H1 (cell line): ENCODE measurements at regions not wholly inside any gene's neighbourhood (a gene's known extent, or its start where the extent isn't known, plus 50 kb on each side); places are given as distances from the start of the nearest gene placed in this dataset.

Source experiments
- CTCF ChIA-PET: fragments of 300-600 bp; sonication (Branson Sonifier 250); formaldehyde crosslinking; loops from one replicate; lab custom pipeline; 2021; ENCODE audit not compliant: partially characterized antibody; lab: Charles Lee
- POLR2A ChIA-PET: fragments of 300-600 bp; sonication (Branson Sonifier 250); formaldehyde crosslinking; loops from one replicate; lab custom pipeline; 2021; ENCODE audit warnings: inconsistent platforms; ENCODE audit not compliant: partially characterized antibody; lab: Charles Lee
- DNase-seq, 2 experiments: peaks; one replicate each; pipeline versions ENCODE4 v3.0.0 to v3.0.0-alpha.2; 2010 to 2022; ENCODE audit warnings: low spot score in 2 of 2, low read depth in 1 of 2, mixed read lengths in 1 of 2
- FAIRE-seq: peaks from 2 replicates; lab custom pipeline; 2011; peaks lifted over from hg19 to GRCh38; lab: Jason Lieb, UNC
- H2AFZ ChIP-seq: 2 replicates; pipeline ENCODE4 v1.8.1; 2012; ENCODE audit warnings: low read length, inconsistent platforms
- H2AK5ac ChIP-seq: 2 replicates; pipeline ENCODE4 v1.6.1; 2013; ENCODE audit warnings: low read depth, low read length
- H2BK120ac ChIP-seq: replicated peaks from 2 replicates; pipeline ENCODE3; 2013; ENCODE audit warnings: low read depth, low read length, inconsistent platforms
- H2BK12ac ChIP-seq: 2 replicates; pipeline ENCODE4 v1.6.1; 2013; ENCODE audit warnings: low read depth, low read length
- H2BK15ac ChIP-seq: 2 replicates; pipeline ENCODE4 v1.6.1; 2013; ENCODE audit warnings: low read length
- H2BK20ac ChIP-seq: 2 replicates; pipeline ENCODE4 v1.6.1; 2013; ENCODE audit warnings: low read length
- H2BK5ac ChIP-seq: 2 replicates; pipeline ENCODE4 v1.6.1; 2013; ENCODE audit warnings: low read depth, low read length
- H3K14ac ChIP-seq: 2 replicates; pipeline ENCODE4 v1.6.1; 2013; ENCODE audit warnings: inconsistent platforms; ENCODE audit not compliant: insufficient read length
- H3K18ac ChIP-seq: 2 replicates; pipeline ENCODE4 v1.6.1; 2013; ENCODE audit warnings: low read length; ENCODE audit errors: extremely low read depth
- H3K23ac ChIP-seq: 2 replicates; pipeline ENCODE4 v1.6.1; 2013; ENCODE audit warnings: inconsistent platforms; ENCODE audit not compliant: insufficient read length
- H3K23me2 ChIP-seq: 2 replicates; pipeline ENCODE4 v1.6.1; 2013; ENCODE audit warnings: low read depth, low read length
- H3K27ac ChIP-seq: 2 replicates; pipeline ENCODE4 v1.6.1; 2011; ENCODE audit warnings: low read depth, low read length, inconsistent platforms
- H3K27me3 ChIP-seq, 4 experiments: replicated peaks in 1 of 4; 1 replicate in 1 of 4; 2 replicates in 3 of 4; pipeline versions ENCODE4 v1.6.1 to v1.8.1; 2011 to 2013; ENCODE audit warnings: low read length in 3 of 4, mild to moderate bottlenecking in 3 of 4, inconsistent platforms in 2 of 4, mixed read lengths in 2 of 4, moderate library complexity in 1 of 4; ENCODE audit not compliant: control insufficient read depth in 3 of 4, insufficient read depth in 3 of 4; ENCODE audit errors: extremely low read depth in 1 of 4
- H3K36me3 ChIP-seq, 4 experiments: 2 replicates each; pipeline versions ENCODE4 v1.6.1 to v1.8.1; 2011 to 2013; ENCODE audit warnings: mild to moderate bottlenecking in 4 of 4, low read length in 3 of 4, moderate library complexity in 2 of 4, control low read depth in 1 of 4, inconsistent platforms in 1 of 4; ENCODE audit not compliant: insufficient read depth in 4 of 4, control insufficient read depth in 2 of 4
- H3K4ac ChIP-seq: replicated peaks from 2 replicates; pipeline ENCODE3; 2013; ENCODE audit warnings: low read length, low read depth, mixed read lengths, inconsistent platforms; ENCODE audit not compliant: insufficient read length
- H3K4me1 ChIP-seq, 4 experiments: replicated peaks in 1 of 4; 1 replicate in 1 of 4; 2 replicates in 3 of 4; pipeline versions ENCODE4 v1.6.1 to v1.8.1; 2011 to 2013; ENCODE audit warnings: low read length in 3 of 4, inconsistent platforms in 2 of 4, mixed read lengths in 1 of 4; ENCODE audit not compliant: insufficient read depth in 4 of 4, control insufficient read depth in 3 of 4
- H3K4me2 ChIP-seq, 2 experiments: 2 replicates each; pipeline versions ENCODE4 v1.6.1 to v1.8.1; 2011 to 2013; ENCODE audit warnings: low read depth in 2 of 2, low read length in 2 of 2, control low read depth in 1 of 2, inconsistent platforms in 1 of 2, mild to moderate bottlenecking in 1 of 2; ENCODE audit not compliant: insufficient read depth in 1 of 2
- H3K4me3 ChIP-seq, 4 experiments: fragments of 200-600, 300-600 bp in 1 of 4; sonication (generic), shearing (Covaris generic), sonication (Bioruptor Twin) in 1 of 4; 2 replicates each; pipeline versions ENCODE4 v1.5.1 to v1.8.1; 2011 to 2016; ENCODE audit warnings: low read length in 4 of 4, low read depth in 3 of 4, control low read depth in 2 of 4, inconsistent platforms in 2 of 4, mild to moderate bottlenecking in 2 of 4, mixed read lengths in 1 of 4, moderate library complexity in 1 of 4; ENCODE audit not compliant: insufficient read depth in 2 of 4; ENCODE audit errors: extremely low read depth in 1 of 4
- H3K56ac ChIP-seq: replicated peaks from 2 replicates; pipeline ENCODE3; 2013; ENCODE audit warnings: low read depth, mild to moderate bottlenecking, mixed read lengths, low read length, inconsistent platforms; ENCODE audit not compliant: insufficient read length
- H3K79me1 ChIP-seq: 2 replicates; pipeline ENCODE4 v1.6.1; 2013; ENCODE audit warnings: low read depth, low read length, control low read depth
- H3K79me2 ChIP-seq, 2 experiments: 2 replicates each; pipeline versions ENCODE4 v1.6.1 to v1.8.1; 2012 to 2013; ENCODE audit warnings: low read length in 2 of 2, mild to moderate bottlenecking in 2 of 2, inconsistent platforms in 1 of 2; ENCODE audit not compliant: insufficient read depth in 2 of 2, control insufficient read depth in 1 of 2
- H3K9ac ChIP-seq, 4 experiments: replicated peaks in 1 of 4; 1 replicate in 1 of 4; 2 replicates in 3 of 4; pipeline versions ENCODE4 v1.6.1 to v1.8.1; 2011 to 2013; ENCODE audit warnings: low read depth in 3 of 4, low read length in 3 of 4, control low read depth in 2 of 4, mild to moderate bottlenecking in 2 of 4, moderate library complexity in 2 of 4, inconsistent platforms in 1 of 4; ENCODE audit errors: extremely low read depth in 1 of 4
- H3K9me3 ChIP-seq, 2 experiments: 2 replicates each; pipeline versions ENCODE4 v1.6.1 to v1.8.1; 2012 to 2013; ENCODE audit warnings: mild to moderate bottlenecking in 2 of 2, moderate library complexity in 2 of 2, control low read depth in 1 of 2, inconsistent platforms in 1 of 2, low read depth in 1 of 2, low read length in 1 of 2, mixed read lengths in 1 of 2; ENCODE audit not compliant: insufficient read depth in 2 of 2
- H4K20me1 ChIP-seq, 2 experiments: replicated peaks in 1 of 2; 2 replicates each; pipeline versions ENCODE3 to v1.8.1; 2011 to 2013; ENCODE audit warnings: inconsistent platforms in 2 of 2, low read length in 2 of 2, mild to moderate bottlenecking in 1 of 2; ENCODE audit not compliant: insufficient read depth in 2 of 2, control insufficient read depth in 1 of 2
- H4K5ac ChIP-seq: 2 replicates; pipeline ENCODE4 v1.6.1; 2013; ENCODE audit warnings: low read length, low read depth, mixed read lengths, inconsistent platforms; ENCODE audit not compliant: insufficient read length
- H4K8ac ChIP-seq: 2 replicates; pipeline ENCODE4 v1.8.0; 2013; ENCODE audit warnings: mild to moderate bottlenecking, moderate library complexity, low read length, inconsistent platforms; ENCODE audit not compliant: insufficient read depth; ENCODE audit errors: extremely low read depth
- H4K91ac ChIP-seq: replicated peaks from 2 replicates; pipeline ENCODE3; 2013; ENCODE audit warnings: low read length, mixed read lengths, inconsistent platforms; ENCODE audit not compliant: insufficient read length
- EP300 ChIP-seq, 2 experiments: IDR thresholded peaks; 1 replicate in 1 of 2; 2 replicates in 1 of 2; pipeline ENCODE4 v1.6.1; 2011 to 2012; ENCODE audit warnings: low read depth in 2 of 2, low read length in 2 of 2, mild to moderate bottlenecking in 2 of 2, borderline replicate concordance in 1 of 2, inconsistent platforms in 1 of 2, moderate library complexity in 1 of 2
- KDM5A ChIP-seq: fragments of 200-600 bp; IDR thresholded peaks from 2 replicates; pipeline ENCODE4 v1.7.1; 2012; ENCODE audit warnings: mild to moderate bottlenecking, low read length, inconsistent platforms, mixed read lengths
- MAFK ChIP-seq: IDR thresholded peaks from 2 replicates; pipeline ENCODE4 v1.6.1; 2012; ENCODE audit warnings: low read depth, mild to moderate bottlenecking, improper control_type of control experiment, low read length
- PHF8 ChIP-seq: fragments of 200-600 bp; sonication (generic); conservative IDR thresholded peaks from 2 replicates; pipeline ENCODE4 v1.7.1; 2012; ENCODE audit warnings: low read depth, mild to moderate bottlenecking, inconsistent platforms, low read length, moderate library complexity
- RAD21 ChIP-seq, 2 experiments: IDR thresholded peaks in 1 of 2; conservative IDR thresholded peaks in 1 of 2; 2 replicates each; pipeline ENCODE4 v1.6.1; 2011; ENCODE audit warnings: low read depth in 2 of 2, low read length in 2 of 2, improper control_type of control experiment in 1 of 2, inconsistent platforms in 1 of 2, mild to moderate bottlenecking in 1 of 2, moderate library complexity in 1 of 2
- SP1 ChIP-seq: IDR thresholded peaks from 2 replicates; pipeline ENCODE4 v1.6.1; 2011; ENCODE audit warnings: low read depth, low read length
- TBP ChIP-seq: IDR thresholded peaks from 2 replicates; pipeline ENCODE4 v1.6.1; 2011; ENCODE audit warnings: low read depth, low read length, improper control_type of control experiment
- WGBS, 2 experiments: shearing (Covaris generic) in 1 of 2; methylation state at CpG; one replicate each; pipeline versions ENCODE4 v1.1.6 to v1.1.7; 2013 to 2015; ENCODE audit warnings: low lambda C conversion rate in 2 of 2, mixed read lengths in 2 of 2, inconsistent platforms in 1 of 2, low coverage in 1 of 2, missing lambda C conversion rate in 1 of 2; ENCODE audit not compliant: insufficient replicate concordance in 2 of 2, insufficient coverage in 1 of 2, insufficient read length in 1 of 2; ENCODE audit errors: extremely low coverage in 1 of 2, missing lambda C conversion rate in 1 of 2; 5-methylcytosine and 5-hydroxymethylcytosine counted together
- TF ChIP-seq, protein P1 (sequence below): IDR thresholded peaks from 2 replicates; pipeline ENCODE4 v1.6.1; 2012; ENCODE audit warnings: low read length, inconsistent platforms

DNA sequence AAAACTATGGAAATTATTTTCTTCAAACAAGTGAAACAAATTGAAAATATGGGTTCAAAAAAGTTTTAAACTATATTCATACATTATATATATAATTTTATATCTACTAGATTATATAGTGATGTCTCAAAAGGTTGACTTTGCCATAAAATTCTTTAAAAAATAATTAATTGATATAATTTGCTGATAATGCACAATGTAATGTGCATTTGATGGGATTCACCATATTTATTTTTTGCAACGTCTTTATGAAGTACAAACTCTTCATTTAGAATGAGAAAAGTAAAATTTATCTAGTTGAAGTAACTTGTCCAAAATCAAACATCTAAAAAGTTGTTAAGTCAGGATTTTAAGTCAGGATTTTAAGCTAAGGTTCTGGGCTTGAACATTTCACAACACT lies 1954.5 kb upstream of the PCDH20 start:
- no peak overlapping the region for H3K4me3 ChIP-seq
- H3K14ac ChIP-seq, result no peak overlapping the region
- no peak overlapping the region for H2BK20ac ChIP-seq
- TF ChIP-seq MAFK (no peak), SP1 (no peak), RAD21 (IDR thresholded peaks at IDR 0.05 in 1 of 2, conservative IDR thresholded peaks at IDR 0.05 in 1 of 2; ENCODE audit: low read depth in 2 of 2, low read length in 2 of 2) (no peak), KDM5A (no peak), EP300 (IDR thresholded peaks at IDR 0.05; ENCODE audit: borderline replicate concordance in 1 of 2, low read depth in 2 of 2, low read length in 2 of 2) (no peak), PHF8 (no peak), TBP (no peak)
- TF ChIP-seq, protein P1, sequence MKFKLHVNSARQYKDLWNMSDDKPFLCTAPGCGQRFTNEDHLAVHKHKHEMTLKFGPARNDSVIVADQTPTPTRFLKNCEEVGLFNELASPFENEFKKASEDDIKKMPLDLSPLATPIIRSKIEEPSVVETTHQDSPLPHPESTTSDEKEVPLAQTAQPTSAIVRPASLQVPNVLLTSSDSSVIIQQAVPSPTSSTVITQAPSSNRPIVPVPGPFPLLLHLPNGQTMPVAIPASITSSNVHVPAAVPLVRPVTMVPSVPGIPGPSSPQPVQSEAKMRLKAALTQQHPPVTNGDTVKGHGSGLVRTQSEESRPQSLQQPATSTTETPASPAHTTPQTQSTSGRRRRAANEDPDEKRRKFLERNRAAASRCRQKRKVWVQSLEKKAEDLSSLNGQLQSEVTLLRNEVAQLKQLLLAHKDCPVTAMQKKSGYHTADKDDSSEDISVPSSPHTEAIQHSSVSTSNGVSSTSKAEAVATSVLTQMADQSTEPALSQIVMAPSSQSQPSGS, result no peak
- no peak overlapping the region for H3K23ac ChIP-seq
- CTCF ChIA-PET, result interaction anchor here (0.7 kb wide), 1 partner anchor 985 kb away, joined by 3 read pairs; no protein-coding TSS in a partner anchor
- no peak for FAIRE-seq
- H4K5ac ChIP-seq, result no peak overlapping the region
- POLR2A ChIA-PET, result no interaction called here
- no peak overlapping the region for H2AK5ac ChIP-seq
- no peaks in the 10 kb centered on the region for H3K27me3 ChIP-seq
- H3K27ac ChIP-seq, result no peak overlapping the region
- H2BK12ac ChIP-seq, result no peak overlapping the region
- no peak overlapping the region for H2BK15ac ChIP-seq
- H3K36me3 ChIP-seq, result no peaks in the 10 kb centered on the region
- H3K23me2 ChIP-seq, result no peaks in the 10 kb centered on the region
- H3K4ac ChIP-seq, result no peak overlapping the region
- H2AFZ ChIP-seq, result no peak overlapping the region
- no peak overlapping the region for H3K4me2 ChIP-seq
- H4K8ac ChIP-seq, result no peak overlapping the region
- H3K18ac ChIP-seq, result no peak overlapping the region
- H3K79me2 ChIP-seq, result no peaks in the 10 kb centered on the region
- no peak overlapping the region for H3K9ac ChIP-seq
- H3K79me1 ChIP-seq, result no peaks in the 10 kb centered on the region
- no peak overlapping the region for H4K91ac ChIP-seq
- WGBS, 2 experiments, result 83% methylated on average over 1 of the region's 1 CpG; no CpG with 5 or more reads in 1 of the 2 experiments
- no peaks in the 10 kb centered on the region for H3K9me3 ChIP-seq
- no peaks in the 10 kb centered on the region for H3K4me1 ChIP-seq
- no peaks in the 10 kb centered on the region for H4K20me1 ChIP-seq
- H2BK120ac ChIP-seq, result no peak overlapping the region
- no peak for DNase-seq
- H3K56ac ChIP-seq, result no peak overlapping the region
- no peak overlapping the region for H2BK5ac ChIP-seq
